ENCODE measurements at regions not wholly inside any gene's neighbourhood (a gene's known extent, or its start where the extent isn't known, plus 50 kb on each side); places are given as distances from the start of the nearest gene placed in this dataset.

DNA sequence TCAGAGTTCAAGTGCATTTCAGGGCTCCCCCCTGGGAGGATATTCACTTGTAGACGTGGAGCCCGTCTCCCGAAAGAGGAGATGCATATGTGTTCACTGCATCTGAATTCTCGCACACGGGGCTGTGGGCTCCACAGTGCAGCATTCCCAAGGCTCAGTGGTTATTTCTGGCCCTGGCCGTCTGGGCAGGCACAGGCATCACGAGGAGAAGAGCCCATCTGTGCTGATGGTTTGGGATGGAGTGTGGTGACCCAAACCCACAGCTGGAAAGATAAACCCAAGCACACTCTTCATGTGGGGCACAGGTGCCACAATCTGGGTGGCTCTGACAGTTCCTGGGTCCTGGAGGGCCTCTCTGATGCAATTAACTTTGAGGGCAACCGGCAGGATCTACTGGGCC is 242.1 kb downstream of the TSHZ3 start:
- TF ChIP-seq, protein P1, sequence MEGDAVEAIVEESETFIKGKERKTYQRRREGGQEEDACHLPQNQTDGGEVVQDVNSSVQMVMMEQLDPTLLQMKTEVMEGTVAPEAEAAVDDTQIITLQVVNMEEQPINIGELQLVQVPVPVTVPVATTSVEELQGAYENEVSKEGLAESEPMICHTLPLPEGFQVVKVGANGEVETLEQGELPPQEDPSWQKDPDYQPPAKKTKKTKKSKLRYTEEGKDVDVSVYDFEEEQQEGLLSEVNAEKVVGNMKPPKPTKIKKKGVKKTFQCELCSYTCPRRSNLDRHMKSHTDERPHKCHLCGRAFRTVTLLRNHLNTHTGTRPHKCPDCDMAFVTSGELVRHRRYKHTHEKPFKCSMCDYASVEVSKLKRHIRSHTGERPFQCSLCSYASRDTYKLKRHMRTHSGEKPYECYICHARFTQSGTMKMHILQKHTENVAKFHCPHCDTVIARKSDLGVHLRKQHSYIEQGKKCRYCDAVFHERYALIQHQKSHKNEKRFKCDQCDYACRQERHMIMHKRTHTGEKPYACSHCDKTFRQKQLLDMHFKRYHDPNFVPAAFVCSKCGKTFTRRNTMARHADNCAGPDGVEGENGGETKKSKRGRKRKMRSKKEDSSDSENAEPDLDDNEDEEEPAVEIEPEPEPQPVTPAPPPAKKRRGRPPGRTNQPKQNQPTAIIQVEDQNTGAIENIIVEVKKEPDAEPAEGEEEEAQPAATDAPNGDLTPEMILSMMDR (conservative IDR thresholded peaks at IDR 0.05 in 1 of 2, IDR thresholded peaks at IDR 0.05 in 1 of 2; ENCODE audit: extremely low read depth in 1 of 2, insufficient read depth in 1 of 2, low read depth in 1 of 2, low read length in 2 of 2), result no peak
- TF ChIP-seq EZH2 (IDR thresholded peaks at IDR 0.05; ENCODE audit: borderline replicate concordance, low read length), result no peak

Data from mammary epithelial cell (primary cell).